Common myeloid progenitor, CD34-positive (primary cell): ENCODE measurements at regions not wholly inside any gene's neighbourhood (a gene's known extent, or its start where the extent isn't known, plus 50 kb on each side); places are given as distances from the start of the nearest gene placed in this dataset.
"Not testable (repeated sequence)": the region's sequence is repeated elsewhere in the genome, so short reads cannot be mapped to it uniquely, and the experiment has no call there.

ENCODE experiments used
- CTCF ChIA-PET: fragments of 350-600 bp; sonication (Branson Sonifier 250); formaldehyde crosslinking; loops from one replicate; lab custom pipeline; 2021; ENCODE audit warnings: antibody characterized with exemption; lab: Charles Lee
- POLR2A ChIA-PET: fragments of 350-600 bp; sonication (Branson Sonifier 250); formaldehyde crosslinking; loops from one replicate; lab custom pipeline; 2021; ENCODE audit warnings: antibody characterized with exemption; lab: Charles Lee
- DNase-seq, 3 donors: peaks; one replicate each; pipeline versions ENCODE4 v3.0.0 to v3.0.0-alpha.2; 2013
- H3K27ac ChIP-seq, 2 experiments: 1 replicate in 1 of 2; 2 replicates in 1 of 2; pipeline ENCODE4 v1.7.0; 2013; ENCODE audit warnings: inconsistent platforms in 2 of 2, low read length in 2 of 2, mild to moderate bottlenecking in 2 of 2, low read depth in 1 of 2, moderate library complexity in 1 of 2; ENCODE audit not compliant: severe bottlenecking in 2 of 2, insufficient read depth in 1 of 2, poor library complexity in 1 of 2
- H3K27me3 ChIP-seq, 5 experiments: replicated peaks in 2 of 5; 1 replicate in 3 of 5; 2 replicates in 2 of 5; pipeline versions ENCODE4 v1.6.1 to v1.7.0; 2013; ENCODE audit warnings: low read length in 4 of 5, mild to moderate bottlenecking in 2 of 5, moderate library complexity in 2 of 5, inconsistent platforms in 1 of 5; ENCODE audit not compliant: insufficient read depth in 5 of 5, control insufficient read depth in 4 of 5
- H3K36me3 ChIP-seq, 4 experiments: 1 replicate in 2 of 4; 2 replicates in 2 of 4; pipeline versions ENCODE4 v1.6.1 to v1.7.0; 2013; ENCODE audit warnings: low read length in 3 of 4, control low read depth in 1 of 4, mild to moderate bottlenecking in 1 of 4; ENCODE audit not compliant: control insufficient read depth in 4 of 4, insufficient read depth in 4 of 4
- H3K4me1 ChIP-seq, 4 experiments: 1 replicate in 3 of 4; 2 replicates in 1 of 4; pipeline versions ENCODE4 v1.6.1 to v1.7.1; 2013; ENCODE audit warnings: low read length in 3 of 4, mild to moderate bottlenecking in 3 of 4, control low read depth in 1 of 4, inconsistent platforms in 1 of 4, moderate library complexity in 1 of 4; ENCODE audit not compliant: control insufficient read depth in 4 of 4, insufficient read depth in 4 of 4; ENCODE audit errors: control extremely low read depth in 1 of 4
- H3K4me3 ChIP-seq, 7 experiments: 1 replicate in 4 of 7; 2 replicates in 3 of 7; pipeline versions ENCODE4 v1.5.1 to v1.7.0; 2013; ENCODE audit warnings: mild to moderate bottlenecking in 7 of 7, low read length in 6 of 7, moderate library complexity in 6 of 7, inconsistent platforms in 2 of 7, low read depth in 2 of 7, control low read depth in 1 of 7; ENCODE audit not compliant: insufficient read depth in 4 of 7, control insufficient read depth in 1 of 7; ENCODE audit errors: extremely low read depth in 1 of 7
- H3K9me3 ChIP-seq, 5 experiments: 1 replicate in 4 of 5; 2 replicates in 1 of 5; pipeline versions ENCODE4 v1.6.1 to v1.7.1; 2013; ENCODE audit warnings: low read length in 4 of 5, mild to moderate bottlenecking in 2 of 5, inconsistent platforms in 1 of 5, low read depth in 1 of 5, moderate library complexity in 1 of 5; ENCODE audit not compliant: control insufficient read depth in 4 of 5, insufficient read depth in 2 of 5; ENCODE audit errors: control extremely low read depth in 1 of 5
- WGBS: methylation state at CpG from one replicate; pipeline ENCODE4 v1.1.5; 2013; ENCODE audit not compliant: insufficient coverage; 5-methylcytosine and 5-hydroxymethylcytosine counted together

DNA sequence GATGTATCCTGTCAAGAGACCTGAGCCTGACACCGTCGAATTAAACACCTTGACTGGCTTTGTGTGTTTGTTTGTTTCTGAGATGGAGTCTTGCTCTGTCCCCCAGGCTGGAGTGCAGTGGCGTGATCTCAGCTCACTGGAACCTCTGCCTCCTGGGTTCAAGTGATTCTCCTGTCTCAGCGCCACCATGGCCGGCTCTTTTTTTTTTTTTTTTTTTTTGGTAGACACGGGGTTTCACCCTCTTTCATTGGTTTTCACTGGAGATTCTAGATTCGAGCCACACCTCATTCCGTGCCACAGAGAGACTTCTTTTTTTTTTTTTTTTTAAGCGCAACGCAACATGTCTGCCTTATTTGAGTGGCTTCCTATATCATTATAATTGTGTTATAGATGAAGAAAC lies 2054.7 kb upstream of the TPTE start:
- H3K27me3 ChIP-seq, CTCF ChIA-PET, DNase-seq, H3K4me1 ChIP-seq, POLR2A ChIA-PET, H3K36me3 ChIP-seq, H3K9me3 ChIP-seq, H3K27ac ChIP-seq, H3K4me3 ChIP-seq: not testable (repeated sequence)
- no CpG with 5 or more reads among the region's 10 CpGs for WGBS
